Neural crest cell (in vitro differentiated cells): ENCODE measurements at regions not wholly inside any gene's neighbourhood (a gene's known extent, or its start where the extent isn't known, plus 50 kb on each side); places are given as distances from the start of the nearest gene placed in this dataset.

Source experiments
- DNase-seq: peaks from one replicate; pipeline ENCODE4 v3.0.0; 2021; ENCODE audit warnings: low read depth, mixed read lengths, low spot score
- H3K27ac Mint-ChIP-seq: one replicate; pipeline ENCODE4 v1.8.0; 2021; ENCODE audit warnings: mild to moderate bottlenecking, mixed read lengths; ENCODE audit not compliant: unreplicated experiment
- H3K27me3 Mint-ChIP-seq: 2 replicates; pipeline ENCODE4 v1.8.0; 2021; ENCODE audit warnings: low read depth, mild to moderate bottlenecking, mixed read lengths
- H3K36me3 Mint-ChIP-seq: 2 replicates; pipeline ENCODE4 v1.8.0; 2021; ENCODE audit warnings: low read depth, mild to moderate bottlenecking, mixed read lengths
- H3K4me1 Mint-ChIP-seq: 2 replicates; pipeline ENCODE4 v1.8.0; 2021; ENCODE audit warnings: mixed read lengths
- H3K4me3 Mint-ChIP-seq: one replicate; pipeline ENCODE4 v1.8.0; 2021; ENCODE audit warnings: mild to moderate bottlenecking, mixed read lengths
- H3K9me3 Mint-ChIP-seq: 2 replicates; pipeline ENCODE4 v1.8.0; 2021; ENCODE audit warnings: mixed read lengths
- TF ChIP-seq, protein P1 (sequence below): fragments of 200-600 bp; sonication (generic); conservative IDR thresholded peaks from 2 replicates; pipeline ENCODE4 v1.5.0; 2021; ENCODE audit warnings: antibody characterized with exemption, mild to moderate bottlenecking

DNA sequence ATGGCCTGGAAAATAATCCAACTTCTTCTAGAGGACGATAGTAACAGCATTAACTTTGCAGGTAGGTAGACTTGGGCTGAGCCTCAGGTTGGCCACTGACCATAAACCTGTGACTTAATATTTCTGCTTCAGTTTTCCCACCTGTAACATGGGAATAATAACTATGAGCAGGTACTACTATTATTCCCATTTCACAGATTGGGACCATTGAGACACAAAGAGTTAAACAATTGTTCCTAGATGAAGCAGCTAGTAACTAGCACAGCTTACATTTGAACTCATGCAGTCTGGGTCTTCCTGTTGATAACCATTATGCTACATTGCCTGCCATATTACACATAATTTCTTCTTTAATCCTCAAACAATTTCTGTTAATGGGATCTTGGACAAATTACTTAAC is 217.7 kb downstream of the NUAK1 start:
- peaks cover under 1% of the 10 kb centered on the region for H3K36me3 Mint-ChIP-seq
- peaks cover 5% of the 10 kb centered on the region for H3K4me1 Mint-ChIP-seq
- no peak overlapping the region for H3K27ac Mint-ChIP-seq
- H3K4me3 Mint-ChIP-seq: no peak overlapping the region
- H3K9me3 Mint-ChIP-seq: peaks cover 3% of the 10 kb centered on the region
- no peaks in the 10 kb centered on the region for H3K27me3 Mint-ChIP-seq
- TF ChIP-seq, protein P1, sequence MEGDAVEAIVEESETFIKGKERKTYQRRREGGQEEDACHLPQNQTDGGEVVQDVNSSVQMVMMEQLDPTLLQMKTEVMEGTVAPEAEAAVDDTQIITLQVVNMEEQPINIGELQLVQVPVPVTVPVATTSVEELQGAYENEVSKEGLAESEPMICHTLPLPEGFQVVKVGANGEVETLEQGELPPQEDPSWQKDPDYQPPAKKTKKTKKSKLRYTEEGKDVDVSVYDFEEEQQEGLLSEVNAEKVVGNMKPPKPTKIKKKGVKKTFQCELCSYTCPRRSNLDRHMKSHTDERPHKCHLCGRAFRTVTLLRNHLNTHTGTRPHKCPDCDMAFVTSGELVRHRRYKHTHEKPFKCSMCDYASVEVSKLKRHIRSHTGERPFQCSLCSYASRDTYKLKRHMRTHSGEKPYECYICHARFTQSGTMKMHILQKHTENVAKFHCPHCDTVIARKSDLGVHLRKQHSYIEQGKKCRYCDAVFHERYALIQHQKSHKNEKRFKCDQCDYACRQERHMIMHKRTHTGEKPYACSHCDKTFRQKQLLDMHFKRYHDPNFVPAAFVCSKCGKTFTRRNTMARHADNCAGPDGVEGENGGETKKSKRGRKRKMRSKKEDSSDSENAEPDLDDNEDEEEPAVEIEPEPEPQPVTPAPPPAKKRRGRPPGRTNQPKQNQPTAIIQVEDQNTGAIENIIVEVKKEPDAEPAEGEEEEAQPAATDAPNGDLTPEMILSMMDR: no peak
- DNase-seq: no peak

DNA sequence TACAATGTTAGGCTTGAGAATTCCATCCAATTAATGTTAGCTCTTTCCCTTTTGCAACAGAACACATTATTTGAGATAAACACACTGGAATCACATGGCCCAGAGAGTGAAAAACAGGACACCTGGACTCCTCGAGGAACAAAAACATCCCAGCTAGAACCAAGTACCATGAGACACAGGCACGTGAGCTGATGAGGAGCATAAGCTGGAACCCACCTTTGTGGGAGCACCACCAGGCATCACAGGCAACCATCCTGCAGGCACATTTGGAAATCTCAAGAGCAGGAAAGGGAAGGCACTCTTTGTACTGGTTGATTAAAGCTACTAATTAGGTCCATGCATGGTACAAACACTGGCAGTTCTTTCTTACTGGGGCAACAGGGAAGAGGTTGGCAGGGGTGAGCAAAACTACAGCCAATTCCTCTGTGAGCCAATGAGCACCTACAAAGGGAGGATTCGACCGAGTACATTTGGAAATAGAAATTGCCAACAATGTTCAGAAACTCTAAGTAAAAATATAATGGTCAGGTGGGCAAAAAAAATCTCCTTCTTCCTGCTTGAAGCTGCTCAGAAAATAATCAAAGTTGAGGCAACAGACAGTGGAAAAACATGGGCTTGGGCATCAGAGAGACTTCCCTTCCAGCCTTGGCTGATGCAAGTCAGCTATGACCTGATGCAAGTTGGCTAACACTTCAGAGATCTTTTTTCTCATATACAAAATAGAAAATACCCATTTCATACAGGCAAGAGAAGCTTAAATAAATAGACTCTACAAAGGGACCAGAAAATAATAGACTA is 216.7 kb downstream of the NUAK1 start:
- H3K27me3 Mint-ChIP-seq: no peaks in the 10 kb centered on the region
- peaks cover 5% of the 10 kb centered on the region for H3K9me3 Mint-ChIP-seq
- H3K4me1 Mint-ChIP-seq: peaks cover 5% of the 10 kb centered on the region
- no peak for DNase-seq
- H3K4me3 Mint-ChIP-seq: no peak overlapping the region
- TF ChIP-seq, protein P1: no peak
- H3K27ac Mint-ChIP-seq: no peak overlapping the region
- H3K36me3 Mint-ChIP-seq: no peaks in the 10 kb centered on the region

DNA sequence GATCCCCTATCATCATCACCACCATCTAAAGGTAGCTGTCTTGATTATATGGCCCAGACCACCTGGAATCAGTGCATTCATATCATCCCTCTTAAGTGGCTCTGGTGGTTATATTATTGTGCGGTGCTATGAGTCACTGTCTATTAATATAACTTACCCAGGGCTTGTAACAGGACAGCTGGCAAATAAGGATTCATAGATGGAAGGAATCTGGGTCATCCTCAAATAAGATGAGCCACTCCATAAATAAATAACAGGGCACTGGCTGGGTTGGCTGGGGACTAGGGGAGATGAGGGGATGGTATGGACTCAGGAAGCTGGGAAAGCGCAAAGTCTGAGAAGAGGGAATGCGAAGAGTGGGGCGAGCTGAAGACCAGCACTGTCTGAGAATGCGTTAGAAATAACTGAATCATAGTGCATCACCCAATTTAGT is 216.1 kb downstream of the NUAK1 start:
- TF ChIP-seq, protein P1: no peak
- H3K27me3 Mint-ChIP-seq: no peaks in the 10 kb centered on the region
- peaks cover 5% of the 10 kb centered on the region for H3K9me3 Mint-ChIP-seq
- peaks cover 5% of the 10 kb centered on the region for H3K4me1 Mint-ChIP-seq
- no peak for DNase-seq
- no peaks in the 10 kb centered on the region for H3K36me3 Mint-ChIP-seq
- H3K4me3 Mint-ChIP-seq: no peak overlapping the region
- H3K27ac Mint-ChIP-seq: no peak overlapping the region

DNA sequence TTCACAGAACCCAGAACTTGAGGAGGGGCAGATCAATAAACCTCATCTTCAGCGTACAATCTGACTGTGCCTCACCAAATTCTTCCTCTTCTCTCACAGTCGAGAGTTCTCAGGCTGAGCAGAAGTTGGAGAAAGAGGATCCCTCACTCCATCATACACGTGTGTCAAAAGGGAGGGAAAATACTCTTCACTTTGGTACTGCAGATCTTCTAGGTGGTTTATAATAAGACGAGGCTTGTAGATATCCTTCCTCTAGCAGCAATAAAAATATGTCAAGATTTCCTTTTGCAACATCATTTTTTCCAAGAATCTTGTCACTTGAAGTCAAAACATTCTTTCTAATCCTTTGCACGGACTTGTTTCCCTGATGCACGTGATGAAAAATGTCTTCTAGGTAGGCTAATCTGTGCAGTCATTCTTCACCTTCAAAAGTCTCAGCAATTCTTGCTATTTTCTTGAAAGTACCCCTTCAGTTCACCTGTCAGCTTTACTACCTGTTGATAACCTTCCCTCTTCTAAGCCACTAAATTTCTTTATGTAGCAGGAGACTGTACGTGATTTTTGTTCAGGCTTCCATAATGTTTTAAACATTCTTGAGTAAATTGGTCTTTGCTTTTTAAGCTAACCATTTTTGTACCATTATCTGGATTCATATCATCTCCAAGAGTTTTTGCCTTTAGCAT is 214.1 kb downstream of the NUAK1 start:
- TF ChIP-seq, protein P1: no peak
- Mint-ChIP-seq H3K36me3 (peaks cover 6% of the 10 kb centered on the region), H3K27ac (no peak overlapping the region), H3K27me3 (no peaks in the 10 kb centered on the region), H3K4me3 (no peak overlapping the region), H3K4me1 (peaks cover 5% of the 10 kb centered on the region), H3K9me3 (peaks cover 10% of the 10 kb centered on the region)
- no peak for DNase-seq

DNA sequence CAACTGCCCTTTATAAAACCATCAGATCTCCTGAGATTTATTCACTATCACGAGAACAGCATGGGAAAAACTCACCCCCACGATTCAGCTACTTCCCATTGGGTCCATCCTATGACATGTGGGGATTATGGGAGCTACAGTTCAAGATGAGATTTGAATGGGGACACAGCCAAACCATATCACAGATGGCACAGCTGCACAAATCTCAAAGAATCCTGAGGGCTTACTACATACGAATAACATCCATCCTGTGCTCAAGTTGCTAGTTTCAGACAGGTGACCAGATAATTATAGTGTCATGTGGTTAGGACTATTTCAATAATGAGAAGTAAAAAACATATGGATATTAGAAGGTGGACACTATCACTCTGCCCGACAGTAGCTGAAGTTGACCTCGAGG is 211.2 kb downstream of the NUAK1 start:
- TF ChIP-seq, protein P1: no peak
- DNase-seq: no peak
- H3K9me3 Mint-ChIP-seq: peaks cover 7% of the 10 kb centered on the region
- no peak overlapping the region for H3K4me3 Mint-ChIP-seq
- peaks cover 6% of the 10 kb centered on the region for H3K36me3 Mint-ChIP-seq
- H3K4me1 Mint-ChIP-seq: peaks cover 14% of the 10 kb centered on the region
- H3K27me3 Mint-ChIP-seq: no peaks in the 10 kb centered on the region
- H3K27ac Mint-ChIP-seq: no peak overlapping the region
